GM12865 (cell line): ENCODE measurements at regions not wholly inside any gene's neighbourhood (a gene's known extent, or its start where the extent isn't known, plus 50 kb on each side); places are given as distances from the start of the nearest gene placed in this dataset.

ENCODE experiments used
- DNase-seq: peaks from one replicate; pipeline ENCODE4 v3.0.0; 2010; ENCODE audit warnings: low read depth
- H3K4me3 ChIP-seq: 2 replicates; pipeline ENCODE4 v1.5.1; 2011; ENCODE audit warnings: mild to moderate bottlenecking, low read depth, low read length, control low read depth
- CTCF ChIP-seq: IDR thresholded peaks from 2 replicates; pipeline ENCODE4 v1.5.1; 2011; ENCODE audit warnings: low read length, control low read depth, low read depth, inconsistent platforms; ENCODE audit not compliant: insufficient read depth; ENCODE audit errors: missing control alignments

- no peak for DNase-seq
- TF ChIP-seq CTCF = no peak
- no peak overlapping the region for H3K4me3 ChIP-seq
These were observed 1171.6 kb downstream of the SORCS1 start for GRCh38 chr10:105992928-105993327.

- DNase-seq = no peak
- no peak overlapping the region for H3K4me3 ChIP-seq
- TF ChIP-seq CTCF = no peak
These were observed 1174.0 kb downstream of the SORCS1 start for GRCh38 chr10:105990529-105990928.

- DNase-seq = no peak
- TF ChIP-seq CTCF = no peak
- no peak overlapping the region for H3K4me3 ChIP-seq
These were observed 1174.5 kb downstream of the SORCS1 start for GRCh38 chr10:105989995-105990394.

- no peak for DNase-seq
- no peak overlapping the region for H3K4me3 ChIP-seq
- TF ChIP-seq CTCF = no peak
These were observed 1175.7 kb downstream of the SORCS1 start for GRCh38 chr10:105988848-105989247.

GRCh38 chr10:105986912-105987635, 1177.4 kb downstream of the SORCS1 start:
- no peak for TF ChIP-seq CTCF
- no peak for DNase-seq
- H3K4me3 ChIP-seq = no peak overlapping the region

GRCh38 chr10:105986486-105986885, 1178.0 kb downstream of the SORCS1 start:
- no peak for DNase-seq
- TF ChIP-seq CTCF = no peak
- H3K4me3 ChIP-seq = no peak overlapping the region

GRCh38 chr10:105982735-105983134, 1181.8 kb downstream of the SORCS1 start:
- DNase-seq = no peak
- no peak for TF ChIP-seq CTCF

More at GRCh38 chr10:105982735-105983134, 1181.8 kb downstream of the SORCS1 start:
- no peak overlapping the region for H3K4me3 ChIP-seq
